Left ventricle myocardium inferior (tissue), 1 donor: ENCODE measurements at regions not wholly inside any gene's neighbourhood (a gene's known extent, or its start where the extent isn't known, plus 50 kb on each side); places are given as distances from the start of the nearest gene placed in this dataset.

ENCODE experiments used
- DNase-seq: peaks from one replicate; pipeline ENCODE4 v3.0.0-alpha.2; 2020
- H3K27ac ChIP-seq: fragments of 200-600 bp; replicated peaks from 2 replicates; pipeline ENCODE4 v1.8.0; 2021
- H3K27me3 ChIP-seq: fragments of 200-600 bp; 2 replicates; pipeline ENCODE4 v1.8.0; 2021; ENCODE audit warnings: low read depth
- H3K36me3 ChIP-seq: fragments of 200-600 bp; 2 replicates; pipeline ENCODE4 v1.8.0; 2021
- H3K4me1 ChIP-seq: fragments of 200-600 bp; 2 replicates; pipeline ENCODE4 v1.8.0; 2021
- H3K4me3 ChIP-seq: fragments of 200-600 bp; 2 replicates; pipeline ENCODE4 v1.8.0; 2021; ENCODE audit warnings: mild to moderate bottlenecking, moderate library complexity
- H3K9me3 ChIP-seq: fragments of 200-600 bp; replicated peaks from 2 replicates; pipeline ENCODE4 v1.8.0; 2021
- CTCF ChIP-seq: fragments of 200-600 bp; IDR thresholded peaks from 2 replicates; pipeline ENCODE4 v1.8.0; 2021; ENCODE audit warnings: antibody characterized with exemption, mild to moderate bottlenecking, borderline replicate concordance
- intact Hi-C: fragments of 100-400 bp; cut with micrococcal nuclease; formaldehyde crosslinking; loops from one replicate; pipeline ENCODE4 v1.11.0; 2022
- donor health status: DM: no; HTN: yes; CAD: no; lungs with severe emphysema.

GRCh38 chr1:38131024-38131585 lies 84.5 kb upstream of the POU3F1 start:
- TF ChIP-seq CTCF: no peak
- H3K27me3 ChIP-seq: peaks cover 54% of the 10 kb centered on the region

GRCh38 chr1:38129971-38130370 lies 83.4 kb upstream of the POU3F1 start:
- DNase-seq: no peak
- TF ChIP-seq CTCF: no peak
- peaks cover 20% of the 10 kb centered on the region for H3K4me1 ChIP-seq
- H3K9me3 ChIP-seq: no peaks in the 10 kb centered on the region
- peaks cover 49% of the 10 kb centered on the region for H3K27me3 ChIP-seq
- no peaks in the 10 kb centered on the region for H3K36me3 ChIP-seq
- intact Hi-C loops: no loop called here
- no peak overlapping the region for H3K4me3 ChIP-seq
- no peak overlapping the region for H3K27ac ChIP-seq

More at GRCh38 chr1:38131024-38131585, 84.5 kb upstream of the POU3F1 start:
- Histone ChIP-seq H3K4me3 (no peak overlapping the region), H3K9me3 (no peaks in the 10 kb centered on the region), H3K36me3 (no peaks in the 10 kb centered on the region), H3K4me1 (peaks cover 20% of the 10 kb centered on the region), H3K27ac (no peak overlapping the region)
- DNase-seq: no peak
- intact Hi-C loops: no loop called here

GRCh38 chr1:38129473-38129872 lies 82.9 kb upstream of the POU3F1 start:
- Histone ChIP-seq H3K36me3 (no peaks in the 10 kb centered on the region), H3K4me1 (peaks cover 19% of the 10 kb centered on the region), H3K4me3 (no peak overlapping the region), H3K9me3 (no peaks in the 10 kb centered on the region), H3K27ac (no peak overlapping the region), H3K27me3 (peaks cover 47% of the 10 kb centered on the region)
- intact Hi-C loops: no loop called here
- TF ChIP-seq CTCF: no peak
- no peak for DNase-seq

GRCh38 chr1:38128926-38129453 lies 82.4 kb upstream of the POU3F1 start:
- no peaks in the 10 kb centered on the region for H3K9me3 ChIP-seq
- peaks cover 47% of the 10 kb centered on the region for H3K27me3 ChIP-seq
- no peak overlapping the region for H3K27ac ChIP-seq
- H3K4me1 ChIP-seq: peaks cover 14% of the 10 kb centered on the region
- no peak for DNase-seq
- no peak overlapping the region for H3K4me3 ChIP-seq
- H3K36me3 ChIP-seq: no peaks in the 10 kb centered on the region
- intact Hi-C loops: no loop called here
- no peak for TF ChIP-seq CTCF

- TF ChIP-seq CTCF: no peak
- Histone ChIP-seq H3K4me3 (no peak overlapping the region), H3K9me3 (no peaks in the 10 kb centered on the region), H3K27me3 (peaks cover 47% of the 10 kb centered on the region), H3K27ac (no peak overlapping the region), H3K36me3 (no peaks in the 10 kb centered on the region), H3K4me1 (peaks cover 10% of the 10 kb centered on the region)
- intact Hi-C loops: no loop called here
- DNase-seq: no peak
Measured at GRCh38 chr1:38128511-38128910, 81.9 kb upstream of the POU3F1 start.

GRCh38 chr1:38127428-38127827 lies 80.8 kb upstream of the POU3F1 start:
- peaks cover 38% of the 10 kb centered on the region for H3K27me3 ChIP-seq
- H3K9me3 ChIP-seq: no peaks in the 10 kb centered on the region
- no peak overlapping the region for H3K4me3 ChIP-seq
- intact Hi-C loops: no loop called here
- H3K27ac ChIP-seq: no peak overlapping the region
- H3K36me3 ChIP-seq: no peaks in the 10 kb centered on the region
- no peak for TF ChIP-seq CTCF
- no peak for DNase-seq
- H3K4me1 ChIP-seq: peaks cover 10% of the 10 kb centered on the region
